ENCODE measurements at regions not wholly inside any gene's neighbourhood (a gene's known extent, or its start where the extent isn't known, plus 50 kb on each side); places are given as distances from the start of the nearest gene placed in this dataset.

DNA sequence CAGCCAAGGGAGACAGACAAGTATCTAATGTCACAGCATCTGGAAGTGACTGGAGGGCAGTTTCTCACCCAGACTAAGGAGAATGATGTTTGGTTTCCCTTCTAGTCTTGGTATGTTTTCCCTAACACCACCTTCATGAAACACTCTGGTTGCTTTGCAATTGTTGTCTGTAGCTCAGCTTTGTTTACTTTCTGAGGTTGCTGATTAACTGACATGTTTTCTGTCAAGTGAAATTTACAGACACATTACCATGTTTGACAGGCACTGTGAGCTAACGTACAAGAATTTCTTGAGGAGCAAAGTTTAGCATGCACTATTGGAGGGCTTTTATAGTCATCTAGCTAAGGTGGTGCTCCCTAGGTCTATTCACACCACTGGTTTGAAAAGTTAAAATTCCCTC lies 131.6 kb upstream of the NECTIN3 start:
- TF ChIP-seq, protein P1, sequence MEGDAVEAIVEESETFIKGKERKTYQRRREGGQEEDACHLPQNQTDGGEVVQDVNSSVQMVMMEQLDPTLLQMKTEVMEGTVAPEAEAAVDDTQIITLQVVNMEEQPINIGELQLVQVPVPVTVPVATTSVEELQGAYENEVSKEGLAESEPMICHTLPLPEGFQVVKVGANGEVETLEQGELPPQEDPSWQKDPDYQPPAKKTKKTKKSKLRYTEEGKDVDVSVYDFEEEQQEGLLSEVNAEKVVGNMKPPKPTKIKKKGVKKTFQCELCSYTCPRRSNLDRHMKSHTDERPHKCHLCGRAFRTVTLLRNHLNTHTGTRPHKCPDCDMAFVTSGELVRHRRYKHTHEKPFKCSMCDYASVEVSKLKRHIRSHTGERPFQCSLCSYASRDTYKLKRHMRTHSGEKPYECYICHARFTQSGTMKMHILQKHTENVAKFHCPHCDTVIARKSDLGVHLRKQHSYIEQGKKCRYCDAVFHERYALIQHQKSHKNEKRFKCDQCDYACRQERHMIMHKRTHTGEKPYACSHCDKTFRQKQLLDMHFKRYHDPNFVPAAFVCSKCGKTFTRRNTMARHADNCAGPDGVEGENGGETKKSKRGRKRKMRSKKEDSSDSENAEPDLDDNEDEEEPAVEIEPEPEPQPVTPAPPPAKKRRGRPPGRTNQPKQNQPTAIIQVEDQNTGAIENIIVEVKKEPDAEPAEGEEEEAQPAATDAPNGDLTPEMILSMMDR (IDR thresholded peaks at IDR 0.05), result no peak
- TF ChIP-seq POLR2A (IDR thresholded peaks at IDR 0.05), result no peak

Data from uterus (tissue), 2 donors.